WI38 (cell line): ENCODE measurements at regions not wholly inside any gene's neighbourhood (a gene's known extent, or its start where the extent isn't known, plus 50 kb on each side); places are given as distances from the start of the nearest gene placed in this dataset.
A peak's percentile ranks its signal among the peaks of the same experiment; 100 is the strongest.

Source experiments
- H3K4me3 ChIP-seq: 2 replicates; pipeline ENCODE4 v1.5.1; 2011; ENCODE audit warnings: low read depth, mild to moderate bottlenecking, control low read depth, low read length
- TF ChIP-seq, protein P1 (sequence below): IDR thresholded peaks from 2 replicates; pipeline ENCODE4 v1.5.1; 2012; ENCODE audit warnings: low read depth, mild to moderate bottlenecking, control low read depth, low read length

DNA sequence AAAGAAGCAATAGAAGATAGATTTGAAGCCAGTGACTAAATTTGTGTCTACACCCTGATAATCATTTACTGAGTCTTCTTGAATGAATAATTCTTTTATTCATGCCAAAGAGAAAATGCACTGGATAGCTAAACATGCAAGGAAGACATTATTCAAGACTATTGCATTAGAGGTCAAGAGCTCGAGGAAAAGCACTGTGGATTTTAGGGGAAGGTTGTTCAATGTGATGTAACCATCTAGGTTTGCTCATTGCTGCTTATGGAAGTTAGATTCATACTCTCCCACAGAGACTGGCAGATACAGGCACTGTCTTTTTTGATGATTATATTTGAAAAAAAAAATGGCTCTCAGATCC is 682.1 kb downstream of the KCNA4 start:
- TF ChIP-seq, protein P1, sequence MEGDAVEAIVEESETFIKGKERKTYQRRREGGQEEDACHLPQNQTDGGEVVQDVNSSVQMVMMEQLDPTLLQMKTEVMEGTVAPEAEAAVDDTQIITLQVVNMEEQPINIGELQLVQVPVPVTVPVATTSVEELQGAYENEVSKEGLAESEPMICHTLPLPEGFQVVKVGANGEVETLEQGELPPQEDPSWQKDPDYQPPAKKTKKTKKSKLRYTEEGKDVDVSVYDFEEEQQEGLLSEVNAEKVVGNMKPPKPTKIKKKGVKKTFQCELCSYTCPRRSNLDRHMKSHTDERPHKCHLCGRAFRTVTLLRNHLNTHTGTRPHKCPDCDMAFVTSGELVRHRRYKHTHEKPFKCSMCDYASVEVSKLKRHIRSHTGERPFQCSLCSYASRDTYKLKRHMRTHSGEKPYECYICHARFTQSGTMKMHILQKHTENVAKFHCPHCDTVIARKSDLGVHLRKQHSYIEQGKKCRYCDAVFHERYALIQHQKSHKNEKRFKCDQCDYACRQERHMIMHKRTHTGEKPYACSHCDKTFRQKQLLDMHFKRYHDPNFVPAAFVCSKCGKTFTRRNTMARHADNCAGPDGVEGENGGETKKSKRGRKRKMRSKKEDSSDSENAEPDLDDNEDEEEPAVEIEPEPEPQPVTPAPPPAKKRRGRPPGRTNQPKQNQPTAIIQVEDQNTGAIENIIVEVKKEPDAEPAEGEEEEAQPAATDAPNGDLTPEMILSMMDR = no peak
- H3K4me3 ChIP-seq = no peak overlapping the region

DNA sequence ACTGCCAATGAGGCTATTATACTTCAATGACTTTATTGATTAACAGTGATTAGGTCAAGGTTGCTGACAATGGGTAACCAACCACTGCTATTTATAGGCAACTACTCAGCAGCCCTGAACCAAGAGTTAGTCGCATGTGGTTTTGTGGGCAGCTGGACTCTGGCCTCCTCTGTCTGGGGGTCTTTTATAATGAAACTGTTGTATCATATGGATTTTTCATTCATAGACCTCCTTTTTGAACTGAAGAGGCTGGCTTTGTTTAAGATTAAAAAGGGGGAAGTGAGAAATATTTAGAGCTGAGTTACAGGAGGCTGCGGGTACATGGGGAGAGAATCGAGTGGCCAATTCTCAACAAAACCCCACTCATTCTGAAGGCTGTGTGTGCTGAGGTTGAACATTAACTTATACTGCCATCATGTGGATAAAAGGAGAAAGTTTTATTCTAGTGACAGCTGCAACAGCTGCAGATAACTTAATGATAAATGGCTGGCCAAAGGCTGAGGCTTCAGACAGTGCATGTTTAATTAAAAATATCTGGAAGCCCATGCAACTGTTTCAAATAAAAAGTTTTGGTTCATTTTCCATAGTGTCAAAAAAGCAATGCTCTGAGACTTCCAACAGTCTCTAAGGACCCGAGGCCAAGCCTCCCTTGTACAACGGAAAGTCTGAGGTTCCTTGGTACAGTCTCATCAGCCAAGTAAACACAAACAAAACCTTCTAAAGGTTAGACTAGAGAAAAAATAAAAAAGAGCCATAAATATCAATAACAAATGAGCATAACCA is 682.6 kb downstream of the KCNA4 start:
- no peak overlapping the region for H3K4me3 ChIP-seq
- TF ChIP-seq, protein P1 = peak; percentile 35; the same call in 1 of the 2 replicates

DNA sequence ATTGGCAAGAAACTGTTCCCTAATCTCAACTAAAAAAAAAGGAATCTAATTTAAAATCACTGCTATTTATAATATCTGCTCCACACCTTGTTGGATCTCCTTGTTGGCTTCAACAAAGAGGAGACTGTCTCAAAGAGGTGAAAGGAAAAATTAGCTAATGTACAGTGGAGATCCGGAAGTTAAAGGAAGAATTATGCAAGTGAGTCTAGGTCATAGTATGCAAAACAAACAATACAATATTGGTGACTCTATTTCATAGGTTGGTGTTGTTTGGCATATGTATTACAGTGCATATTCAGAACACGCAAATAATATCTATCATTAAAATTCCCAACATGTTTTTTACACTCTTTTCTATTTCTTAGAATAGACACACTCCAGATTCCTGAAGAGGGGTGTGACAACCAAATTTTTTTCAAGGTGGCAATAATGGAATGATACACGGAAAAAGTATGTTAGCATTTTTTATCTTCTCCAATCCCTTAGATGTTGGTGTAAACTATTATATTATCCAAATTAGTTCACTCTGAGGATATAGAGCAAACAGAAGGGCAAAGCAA is 685.3 kb downstream of the KCNA4 start:
- H3K4me3 ChIP-seq = no peak overlapping the region
- TF ChIP-seq, protein P1 = no peak

DNA sequence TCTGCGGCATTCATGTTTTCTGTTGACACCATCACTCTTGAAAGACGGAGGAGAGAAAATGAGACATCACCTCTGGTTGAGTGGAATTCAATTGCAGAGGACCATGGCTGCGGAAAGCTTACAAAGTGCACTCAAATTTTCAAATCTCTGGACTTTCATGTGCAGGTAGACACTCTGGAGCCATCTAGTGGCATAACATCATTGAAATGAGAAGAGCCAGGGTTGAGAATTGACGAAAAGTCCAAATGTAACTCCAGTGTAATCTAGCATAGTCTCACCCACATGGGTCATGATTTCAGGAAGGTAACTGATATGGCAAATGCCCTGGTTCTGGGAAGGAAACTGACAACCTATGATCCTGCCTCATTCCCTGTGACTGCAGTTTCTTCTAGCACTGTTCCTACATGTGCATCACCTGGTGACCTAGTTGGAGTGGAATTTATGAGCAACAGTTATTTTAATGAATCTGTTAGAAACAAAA is 687.8 kb downstream of the KCNA4 start:
- TF ChIP-seq, protein P1 = peak; percentile 70
- H3K4me3 ChIP-seq = no peak overlapping the region

DNA sequence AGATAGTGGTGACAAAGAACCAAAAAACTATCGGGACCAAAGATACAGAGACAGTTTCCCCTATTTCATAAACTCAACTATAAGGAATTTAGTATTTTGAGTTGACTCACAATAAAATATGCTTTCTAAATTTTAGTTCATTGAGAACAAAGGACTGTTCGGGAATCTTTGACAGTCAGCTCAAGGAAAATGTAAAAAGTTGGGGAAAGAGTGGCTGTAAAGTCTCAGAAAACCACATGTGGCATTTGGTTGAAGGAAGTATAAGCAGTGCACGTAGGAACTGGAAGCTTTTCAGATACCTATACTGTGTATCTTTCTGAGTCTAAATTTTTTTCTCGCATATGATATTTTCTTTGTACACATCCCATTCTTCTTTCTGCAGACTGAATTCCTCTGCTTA is 688.9 kb downstream of the KCNA4 start:
- no peak overlapping the region for H3K4me3 ChIP-seq
- TF ChIP-seq, protein P1 = no peak

DNA sequence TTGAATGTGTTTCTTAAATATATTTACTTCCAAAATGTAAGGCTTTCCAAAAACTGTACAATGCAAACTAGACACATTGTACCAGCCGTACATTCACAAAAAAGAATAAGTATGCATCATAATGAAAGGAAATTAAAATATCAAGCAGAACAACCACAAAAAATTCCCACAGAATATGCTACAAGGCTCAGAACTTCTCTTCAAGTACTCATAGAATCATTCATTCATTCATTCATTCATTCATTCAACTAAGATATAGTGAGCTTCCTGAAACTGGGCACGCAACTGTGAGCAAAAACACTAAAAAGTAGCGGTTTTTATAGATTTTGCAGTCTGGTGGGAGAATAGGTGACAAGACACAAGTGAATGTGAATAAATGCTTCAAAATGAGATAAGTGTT is 690.1 kb downstream of the KCNA4 start:
- TF ChIP-seq, protein P1 = no peak
- H3K4me3 ChIP-seq = no peak overlapping the region

DNA sequence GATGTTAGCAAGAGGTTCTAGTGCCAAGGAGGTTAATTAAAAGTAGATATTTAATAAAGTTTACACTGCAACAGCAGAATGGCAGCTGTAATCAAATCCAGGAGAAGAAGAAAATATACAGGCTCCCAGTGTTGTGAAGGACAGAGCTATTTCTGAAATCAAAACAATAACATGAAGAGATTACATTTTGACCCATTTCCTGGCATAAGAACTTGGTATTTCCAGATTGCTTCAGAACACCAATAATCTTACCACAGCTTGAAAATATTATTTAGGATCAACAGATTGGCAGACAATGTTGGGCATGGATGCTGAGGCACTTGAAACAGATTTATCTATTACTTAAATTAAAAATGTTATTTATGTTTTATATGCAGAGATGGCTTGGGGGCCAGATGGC is 692.5 kb downstream of the KCNA4 start:
- TF ChIP-seq, protein P1 = no peak
- no peak overlapping the region for H3K4me3 ChIP-seq
